ENCODE measurements at regions not wholly inside any gene's neighbourhood (a gene's known extent, or its start where the extent isn't known, plus 50 kb on each side); places are given as distances from the start of the nearest gene placed in this dataset.

- Histone ChIP-seq H2AFZ (ENCODE audit: low read depth) (no peak overlapping the region), H3K4me3 (ENCODE audit: low read depth in 2 of 2, low read length in 1 of 2) (no peak overlapping the region), H3K79me2 (ENCODE audit: insufficient read depth) (no peaks in the 10 kb centered on the region), H3K9me3 (no peaks in the 10 kb centered on the region), H3F3A (replicated peaks; ENCODE audit: insufficient read depth) (no peaks in the 10 kb centered on the region), H3K36me3 (replicated peaks in 1 of 2; ENCODE audit: control insufficient read depth in 1 of 2, insufficient read depth in 2 of 2, low read length in 1 of 2) (no peaks in the 10 kb centered on the region), H3K27me3 (ENCODE audit: insufficient read depth) (no peaks in the 10 kb centered on the region), H3K4me2 (no peak overlapping the region), H4K20me1 (ENCODE audit: insufficient read depth) (no peaks in the 10 kb centered on the region), H3K4me1 (ENCODE audit: control insufficient read depth in 1 of 2, insufficient read depth in 2 of 2, low read depth in 1 of 2, low read length in 1 of 2) (no peaks in the 10 kb centered on the region; a peak in 1 of 4 replicates), H3K9ac (no peak overlapping the region), H3K9me2 (no peaks in the 10 kb centered on the region), H3K27ac (ENCODE audit: low read depth in 2 of 2, low read length in 1 of 2) (no peak overlapping the region)
- TF ChIP-seq SIN3A (IDR thresholded peaks at IDR 0.05; ENCODE audit: borderline replicate concordance, low read depth, low read length) (no peak), NFIC (IDR thresholded peaks at IDR 0.05; ENCODE audit: borderline replicate concordance) (no peak), EP300 (IDR thresholded peaks at IDR 0.05; ENCODE audit: borderline replicate concordance in 1 of 2, low read depth in 1 of 2, low read length in 1 of 2) (no peak), RCOR1 (IDR thresholded peaks at IDR 0.05; ENCODE audit: low read length) (no peak), ZBTB33 (IDR thresholded peaks at IDR 0.05; ENCODE audit: borderline replicate concordance, low read depth) (no peak), RXRA (IDR thresholded peaks at IDR 0.05; ENCODE audit: borderline replicate concordance, low read depth) (no peak), RAD21 (IDR thresholded peaks at IDR 0.05; ENCODE audit: low read length) (no peak), TAF1 (IDR thresholded peaks at IDR 0.05; ENCODE audit: borderline replicate concordance, low read depth, low read length) (no peak), FOXJ3 (CRISPR knock-in tag; IDR thresholded peaks at IDR 0.05) (no peak), CHD2 (IDR thresholded peaks at IDR 0.05; ENCODE audit: low read length, partially characterized antibody) (no peak)
- WGBS (ENCODE audit: low lambda C conversion rate) = 27% methylated on average over 7 of the region's 7 CpGs
- ChIA-PET POLR2A (no interaction called here), CTCF (interaction anchor here (2.2 kb wide), 1 partner anchor 247 kb away, joined by 9 read pairs; no protein-coding TSS in a partner anchor)
- DNase-seq = no peak
Observed at GRCh38 chr16:10262377-10263132, 80.3 kb upstream of the GRIN2A start.

DNA sequence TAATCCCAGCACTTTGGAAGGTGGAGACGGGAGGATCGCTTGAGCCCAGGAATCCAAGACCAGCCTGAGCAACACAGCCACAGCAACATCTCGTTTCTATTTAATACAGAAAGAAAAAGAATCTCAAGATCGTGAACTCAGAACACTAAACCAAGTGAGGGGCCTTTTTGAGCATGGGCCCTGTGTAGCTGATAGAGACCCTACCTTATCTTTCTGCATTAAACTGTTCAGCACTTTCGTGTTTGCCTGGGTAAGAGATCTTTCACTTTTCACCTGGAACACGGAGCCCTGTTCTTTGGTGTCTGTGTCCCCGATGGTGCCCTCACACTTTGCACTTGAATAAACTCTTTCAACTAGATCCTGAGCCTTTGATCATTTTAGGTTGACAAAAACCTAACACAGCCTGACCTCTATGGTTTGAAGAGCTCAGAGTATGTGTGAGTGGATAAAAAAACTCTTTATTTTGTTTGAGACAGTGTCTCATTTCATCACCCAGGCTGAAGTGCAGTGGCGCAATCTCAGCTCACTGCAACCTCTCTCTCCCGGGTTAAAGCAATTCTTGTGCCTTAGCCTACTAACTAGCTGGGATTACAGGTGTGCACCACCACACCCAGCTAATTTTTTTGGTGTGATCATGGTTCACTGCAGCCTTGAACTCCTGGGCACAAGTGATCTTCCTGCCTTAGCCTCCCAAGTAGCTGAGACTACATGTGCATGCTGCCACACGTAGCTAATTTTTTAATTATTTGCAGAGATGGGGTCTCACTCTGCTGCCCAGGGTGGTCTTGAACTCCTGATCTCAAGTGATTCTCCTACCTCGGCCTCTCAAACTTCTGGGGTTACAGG is 83.8 kb upstream of the GRIN2A start:
- no peak for TF ChIP-seq RXRA (IDR thresholded peaks at IDR 0.05; ENCODE audit: borderline replicate concordance, low read depth)
- no peak for TF ChIP-seq TEAD4 (IDR thresholded peaks at IDR 0.05; ENCODE audit: borderline replicate concordance, insufficient read depth)
- no peak for TF ChIP-seq REST (IDR thresholded peaks at IDR 0.05; ENCODE audit: low read depth, low read length)
- no peak for TF ChIP-seq FOXM1 (IDR thresholded peaks at IDR 0.05; ENCODE audit: low read depth)
- TF ChIP-seq YY1 (IDR thresholded peaks at IDR 0.05; ENCODE audit: low read depth) = no peak
- no peak for TF ChIP-seq PBX3 (IDR thresholded peaks at IDR 0.05)
- TF ChIP-seq NFIC (IDR thresholded peaks at IDR 0.05; ENCODE audit: borderline replicate concordance) = no peak
- TF ChIP-seq, protein P1, sequence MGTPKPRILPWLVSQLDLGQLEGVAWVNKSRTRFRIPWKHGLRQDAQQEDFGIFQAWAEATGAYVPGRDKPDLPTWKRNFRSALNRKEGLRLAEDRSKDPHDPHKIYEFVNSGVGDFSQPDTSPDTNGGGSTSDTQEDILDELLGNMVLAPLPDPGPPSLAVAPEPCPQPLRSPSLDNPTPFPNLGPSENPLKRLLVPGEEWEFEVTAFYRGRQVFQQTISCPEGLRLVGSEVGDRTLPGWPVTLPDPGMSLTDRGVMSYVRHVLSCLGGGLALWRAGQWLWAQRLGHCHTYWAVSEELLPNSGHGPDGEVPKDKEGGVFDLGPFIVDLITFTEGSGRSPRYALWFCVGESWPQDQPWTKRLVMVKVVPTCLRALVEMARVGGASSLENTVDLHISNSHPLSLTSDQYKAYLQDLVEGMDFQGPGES (IDR thresholded peaks at IDR 0.05; ENCODE audit: low read depth, low read length) = no peak
- no peaks in the 10 kb centered on the region for H3F3A ChIP-seq (replicated peaks; ENCODE audit: insufficient read depth)
- WGBS (ENCODE audit: low lambda C conversion rate) = 36% methylated on average over 11 of the region's 11 CpGs
- H3K4me2 ChIP-seq = no peak overlapping the region
- H3K36me3 ChIP-seq (replicated peaks in 1 of 2; ENCODE audit: control insufficient read depth in 1 of 2, insufficient read depth in 2 of 2, low read length in 1 of 2) = no peaks in the 10 kb centered on the region
- ChIA-PET POLR2A (no interaction called here), CTCF (interaction anchor here (1.3 to 2.5 kb wide), 2 partner anchors 9 to 244 kb away, joined by 3 to 8 read pairs; no protein-coding TSS in a partner anchor)
- H3K9me3 ChIP-seq = no peaks in the 10 kb centered on the region
- no peak overlapping the region for H3K4me3 ChIP-seq (ENCODE audit: low read depth in 2 of 2, low read length in 1 of 2)
- no peaks in the 10 kb centered on the region for H3K9me2 ChIP-seq
- no peaks in the 10 kb centered on the region; a peak in 1 of 4 replicates for H3K4me1 ChIP-seq (ENCODE audit: control insufficient read depth in 1 of 2, insufficient read depth in 2 of 2, low read depth in 1 of 2, low read length in 1 of 2)
- no peak overlapping the region for H3K27ac ChIP-seq (ENCODE audit: low read depth in 2 of 2, low read length in 1 of 2)
- no peaks in the 10 kb centered on the region for H3K79me2 ChIP-seq (ENCODE audit: insufficient read depth)
- no peaks in the 10 kb centered on the region for H3K27me3 ChIP-seq (ENCODE audit: insufficient read depth)
- no peaks in the 10 kb centered on the region for H4K20me1 ChIP-seq (ENCODE audit: insufficient read depth)
- H2AFZ ChIP-seq (ENCODE audit: low read depth) = no peak overlapping the region
- no peak overlapping the region for H3K9ac ChIP-seq
- DNase-seq = no peak
